Right forelimb (tissue), 1 donor: ENCODE measurements at regions not wholly inside any gene's neighbourhood (a gene's known extent, or its start where the extent isn't known, plus 50 kb on each side); places are given as distances from the start of the nearest gene placed in this dataset.
"Not testable (repeated sequence)": the region's sequence is repeated elsewhere in the genome, so short reads cannot be mapped to it uniquely, and the experiment has no call there.

Experiments
- DNase-seq: peaks from one replicate; pipeline ENCODE4 v3.0.0-alpha.2; 2018

- DNase-seq = not testable (repeated sequence)
These were observed 157.3 kb upstream of the ARHGAP28 start for GRCh38 chr18:6572192-6572591.

GRCh38 chr18:6574631-6575030 is 154.9 kb upstream of the ARHGAP28 start:
- DNase-seq = no peak

DNA sequence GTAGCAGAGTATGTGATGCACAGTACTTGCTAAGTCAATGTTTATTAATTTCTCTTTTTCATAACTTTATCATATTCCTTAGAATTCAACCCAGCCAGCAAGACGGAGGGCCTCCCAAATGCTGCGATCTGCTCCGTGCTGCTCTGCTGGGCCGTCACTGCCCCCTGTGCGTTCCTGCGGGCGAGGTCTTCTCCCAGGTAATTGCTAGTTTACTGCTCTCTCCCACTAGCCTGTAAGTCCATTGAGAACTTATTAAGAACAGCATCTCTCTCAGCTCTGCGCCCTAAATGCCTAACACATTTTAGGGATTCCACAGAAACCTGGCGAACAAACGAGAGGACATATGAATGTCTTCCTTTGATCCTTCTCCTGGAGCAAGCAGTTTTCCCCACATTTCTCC is 153.6 kb upstream of the ARHGAP28 start:
- DNase-seq = no peak

DNA sequence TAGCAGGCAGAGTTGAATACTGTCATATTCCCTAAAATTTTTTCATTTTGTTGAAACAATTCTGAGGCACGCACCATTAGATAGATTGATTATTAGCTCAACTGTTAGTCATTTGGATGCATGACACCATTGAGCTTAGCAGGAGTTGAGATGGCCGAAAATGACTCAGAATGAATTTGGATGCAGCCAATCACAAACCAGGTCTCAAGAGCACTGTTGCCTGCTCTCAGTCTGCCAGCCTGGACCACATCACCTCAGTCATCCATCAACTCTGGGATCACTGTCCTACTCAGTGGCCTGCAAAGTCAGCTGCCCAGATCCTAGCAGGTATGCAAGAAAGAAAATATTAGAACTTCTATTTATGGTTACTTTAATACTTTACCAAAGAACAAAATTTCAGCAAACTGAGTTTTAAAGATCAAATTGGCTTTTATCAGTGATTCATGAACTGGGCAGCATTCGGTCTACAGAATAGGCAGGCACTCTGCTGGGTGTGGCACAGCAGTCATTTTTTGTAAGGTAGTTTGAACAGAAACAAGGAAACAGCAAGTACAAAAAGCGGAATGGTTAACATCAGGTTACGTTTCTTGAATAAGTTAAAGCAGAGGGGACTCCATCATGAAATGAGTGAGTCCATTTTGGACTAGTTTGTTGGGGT is 152.7 kb upstream of the ARHGAP28 start:
- DNase-seq = no peak

- DNase-seq = no peak
These were observed 150.8 kb upstream of the ARHGAP28 start for GRCh38 chr18:6578686-6579085.

DNA sequence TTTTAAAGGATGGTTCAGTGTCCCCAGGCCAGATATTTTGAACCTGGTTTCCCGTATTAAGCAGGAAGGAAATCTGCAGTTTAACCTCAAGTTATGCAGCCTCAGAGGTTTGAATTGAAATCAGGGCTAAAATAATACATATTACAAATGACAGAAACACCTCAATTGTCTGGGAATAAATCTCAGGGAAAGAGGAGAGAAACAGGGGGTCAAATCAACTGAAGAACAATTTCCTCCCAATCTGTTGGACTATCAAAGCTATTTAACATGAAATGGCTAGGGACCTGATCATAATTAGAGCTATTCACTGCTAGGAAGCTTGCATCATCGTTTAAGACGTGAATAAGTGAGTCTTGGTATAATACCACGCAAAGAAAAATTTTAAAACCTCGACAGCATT is 150.0 kb upstream of the ARHGAP28 start:
- DNase-seq = no peak

GRCh38 chr18:6580401-6580800 is 149.1 kb upstream of the ARHGAP28 start:
- no peak for DNase-seq

- no peak for DNase-seq
These were observed 139.6 kb upstream of the ARHGAP28 start for GRCh38 chr18:6589923-6590322.

DNA sequence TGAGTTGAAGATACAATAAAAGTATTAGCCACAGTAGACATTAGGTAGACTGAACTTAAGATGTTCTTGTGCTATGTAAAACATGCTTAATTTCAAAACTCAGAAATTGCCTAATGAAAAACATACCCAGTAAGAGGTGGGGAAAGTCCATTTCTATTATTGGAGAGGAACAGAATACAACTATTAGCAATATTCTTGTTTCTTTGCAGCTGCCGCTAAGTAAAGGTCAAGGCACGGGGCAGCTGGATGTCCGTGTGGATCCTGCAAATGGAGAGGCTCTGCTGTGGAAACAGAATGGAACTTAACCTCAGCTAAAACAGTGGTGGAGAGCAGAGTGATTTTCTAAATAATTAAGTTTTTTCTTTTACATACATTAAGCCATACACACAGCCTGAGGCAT is 139.2 kb upstream of the ARHGAP28 start:
- DNase-seq = no peak

DNA sequence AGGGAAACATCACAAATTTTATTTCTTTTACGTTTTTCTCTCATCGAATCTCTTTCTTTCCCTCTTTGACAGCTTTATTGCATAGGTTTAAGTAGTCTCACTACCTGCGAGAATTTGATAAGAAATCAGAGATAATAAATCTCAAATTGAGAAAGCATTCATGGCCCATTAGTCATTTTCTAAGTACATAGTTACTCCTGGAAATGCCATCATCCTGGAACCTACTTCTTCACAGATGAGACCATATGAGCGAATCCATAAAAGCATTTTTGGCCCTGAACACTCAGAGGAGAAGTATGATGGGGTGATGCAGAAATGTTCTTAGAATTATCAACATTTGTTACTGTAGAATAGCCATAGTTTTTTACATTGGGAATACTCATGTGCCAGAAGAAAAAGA is 138.0 kb upstream of the ARHGAP28 start:
- DNase-seq = no peak

DNA sequence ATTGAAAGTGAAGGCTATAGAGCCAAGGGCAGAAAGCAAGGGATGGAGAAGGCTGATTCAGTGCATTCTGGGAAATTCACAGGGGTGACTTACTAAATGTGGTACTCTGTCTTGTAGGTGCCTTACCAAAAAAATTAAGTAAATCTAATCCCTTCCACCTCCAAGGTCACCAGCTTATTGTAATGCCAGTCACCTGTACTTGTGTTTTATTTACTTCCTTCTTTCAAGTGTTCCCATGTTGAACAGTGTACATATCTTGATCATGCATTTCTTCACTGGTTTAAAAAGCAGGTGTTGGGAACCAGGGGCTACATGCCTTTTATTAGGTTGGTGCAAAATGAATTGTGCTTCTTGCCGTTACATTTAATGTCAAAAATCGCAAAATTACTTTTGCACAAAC is 137.0 kb upstream of the ARHGAP28 start:
- DNase-seq = no peak

DNA sequence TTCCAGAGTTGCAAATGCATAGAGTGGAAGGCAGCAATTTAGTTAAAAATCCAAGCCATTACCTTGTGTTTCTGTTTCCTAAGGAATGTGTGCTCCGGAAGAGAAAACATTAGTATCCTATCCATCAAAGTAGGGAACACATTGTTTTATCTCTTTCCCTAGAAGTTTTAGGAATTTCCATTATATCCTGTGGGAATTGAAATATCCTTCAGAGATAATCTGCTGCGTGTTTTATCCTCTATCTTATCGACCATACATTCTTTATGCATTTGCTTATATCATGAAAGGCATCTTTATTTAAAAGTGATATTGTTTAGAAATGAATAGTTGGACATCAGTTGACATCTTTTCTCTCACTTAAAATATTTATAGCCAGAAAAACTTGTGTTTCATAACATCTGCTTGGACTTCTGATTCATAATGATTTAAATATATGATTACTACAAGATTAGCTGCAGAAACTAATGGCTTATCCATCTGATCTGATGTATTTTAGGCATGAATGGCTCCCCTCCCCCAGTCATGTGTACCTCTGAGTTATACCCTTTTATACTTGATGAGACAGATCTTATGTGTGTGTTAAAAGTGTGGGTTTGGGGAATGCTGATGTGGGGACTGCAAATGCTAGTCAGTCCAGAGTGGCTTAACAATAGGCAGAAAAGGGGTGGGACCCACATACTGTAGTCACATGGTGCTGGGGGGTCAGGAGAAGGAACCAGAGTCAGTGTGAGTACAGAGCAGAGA is 136.2 kb upstream of the ARHGAP28 start:
- DNase-seq = no peak

DNA sequence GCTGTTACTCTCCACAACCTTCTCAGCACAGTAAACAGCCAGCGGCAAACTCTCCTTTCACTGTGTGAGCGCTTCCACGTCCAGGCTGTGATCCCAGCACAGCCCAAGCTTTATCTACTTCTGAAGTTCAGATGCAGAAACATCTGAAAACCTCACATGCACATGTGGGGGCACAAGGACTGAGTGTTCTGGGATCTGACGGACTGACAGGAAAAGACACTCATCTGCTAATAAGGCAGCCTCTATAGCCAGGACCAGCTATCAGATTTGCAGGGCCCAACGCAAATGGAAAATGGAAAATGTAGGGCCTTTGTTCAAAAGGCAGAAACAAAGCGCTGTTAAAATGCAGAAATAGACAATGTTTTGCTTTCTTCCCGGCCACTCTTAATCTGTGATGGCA is 133.8 kb upstream of the ARHGAP28 start:
- DNase-seq = no peak

DNA sequence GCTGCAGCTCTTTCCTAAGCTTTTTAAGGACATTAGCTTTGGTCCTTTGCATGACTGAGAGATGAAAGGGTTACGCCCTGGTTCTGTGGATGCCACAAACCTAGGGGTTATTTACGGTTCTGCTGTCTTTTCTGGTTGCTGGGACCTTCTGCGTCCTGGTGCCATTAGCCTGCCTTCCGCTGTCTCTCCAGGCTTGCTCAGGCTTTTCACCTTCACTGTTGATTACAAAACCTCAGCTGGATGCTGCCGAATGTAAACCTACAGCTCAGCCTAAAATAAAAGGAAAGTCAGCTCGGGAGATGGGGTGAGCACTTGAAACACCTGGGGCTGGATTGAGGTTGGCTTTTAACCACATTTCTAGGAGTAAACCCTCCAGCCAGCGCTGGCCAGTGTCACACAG is 130.9 kb upstream of the ARHGAP28 start:
- DNase-seq = no peak

DNA sequence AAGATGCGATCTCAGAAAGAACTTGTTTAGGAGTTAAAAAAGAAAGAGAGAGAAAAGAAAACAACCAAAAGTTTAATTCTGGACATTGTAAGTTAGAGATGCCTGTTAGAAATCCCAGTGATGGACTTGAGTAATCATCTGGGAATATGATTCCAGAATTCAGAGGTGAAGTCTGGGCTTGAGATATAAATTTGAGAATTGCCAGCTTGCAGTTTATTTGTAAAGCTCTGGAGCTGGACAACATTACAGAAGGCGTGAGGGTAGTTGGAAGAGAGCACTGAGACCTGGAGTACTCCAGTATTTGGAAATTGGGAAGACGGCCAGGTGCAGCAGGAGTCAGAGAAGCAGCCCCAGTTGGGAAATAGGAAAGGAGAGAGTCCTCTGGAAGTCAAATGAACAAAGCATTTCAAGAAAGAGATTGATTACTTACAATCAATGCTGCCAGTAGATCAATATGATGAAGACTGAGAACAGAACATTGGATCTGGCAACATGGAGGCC is 128.8 kb upstream of the ARHGAP28 start:
- no peak for DNase-seq

DNA sequence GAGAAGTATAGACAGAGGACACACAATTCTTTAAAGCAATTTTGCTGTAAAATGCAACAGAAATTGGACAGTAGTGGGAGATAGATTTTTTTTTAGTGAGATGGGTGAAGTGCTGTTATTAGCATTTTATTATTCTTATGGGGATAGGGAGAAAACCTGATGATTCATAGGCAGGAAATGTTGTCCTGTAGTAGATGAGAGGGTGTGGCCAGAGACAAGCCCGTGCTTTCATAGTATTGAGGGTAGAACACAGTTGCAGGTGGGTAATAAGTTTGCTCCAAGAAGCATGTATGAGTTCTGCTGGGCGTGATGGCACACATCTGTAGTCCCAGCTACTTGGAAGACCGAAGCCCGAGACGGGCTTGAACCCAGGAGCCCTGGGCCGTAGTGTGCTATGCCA is 128.3 kb upstream of the ARHGAP28 start:
- no peak for DNase-seq

GRCh38 chr18:6602365-6602764 is 127.2 kb upstream of the ARHGAP28 start:
- peak; percentile 54 for DNase-seq

DNA sequence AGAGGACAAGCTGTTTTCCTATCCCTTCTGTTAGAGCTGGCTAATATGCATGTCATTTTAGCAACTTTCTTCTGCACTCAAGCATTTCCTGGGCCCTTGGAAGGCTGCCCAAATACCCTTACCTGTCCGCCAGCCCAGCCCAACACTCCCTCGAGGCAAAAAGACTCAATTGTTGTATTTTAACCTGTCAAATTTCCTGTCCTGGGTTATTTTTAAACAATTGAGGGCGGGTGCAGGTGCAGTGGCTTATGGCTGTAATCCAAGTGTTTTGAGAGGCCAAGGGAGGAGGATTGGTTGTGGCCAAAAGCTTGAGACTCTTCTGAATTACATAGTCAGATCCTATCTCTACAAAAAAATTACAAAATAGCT is 125.0 kb upstream of the ARHGAP28 start:
- DNase-seq = no peak

DNA sequence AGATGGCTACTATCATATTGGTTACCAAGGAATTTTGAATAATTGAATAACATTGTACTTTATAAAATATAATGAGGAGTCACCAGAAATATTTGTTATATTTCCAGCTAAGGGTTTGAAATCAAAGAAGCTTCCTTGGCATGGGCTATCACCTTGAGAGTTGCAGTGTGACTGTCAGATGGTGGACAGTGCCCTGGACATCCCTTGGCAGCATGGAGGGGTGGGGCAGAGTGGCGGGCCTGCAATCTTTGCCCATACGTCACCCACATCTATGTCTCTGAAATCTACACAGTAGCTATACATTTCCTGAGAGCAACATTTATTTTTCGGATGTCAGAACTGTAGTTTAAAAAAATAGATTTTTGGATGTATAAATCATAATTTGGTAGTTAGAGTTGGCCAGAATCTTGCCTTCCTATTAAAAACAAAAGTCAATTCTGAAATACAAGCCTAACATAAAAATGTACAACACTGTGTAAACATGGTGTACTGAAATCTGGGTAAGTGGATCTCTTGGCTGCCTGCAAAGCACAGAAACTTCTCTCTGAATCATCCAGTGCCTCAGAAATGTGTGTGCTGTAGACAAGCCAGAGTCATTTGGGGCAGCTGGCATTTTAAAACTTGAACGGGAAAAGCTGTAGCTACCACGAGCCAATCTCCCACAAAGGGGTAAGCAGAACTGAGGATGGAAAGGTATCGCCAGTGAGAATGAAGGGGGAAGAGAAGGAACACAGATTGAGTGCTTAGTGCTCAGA is 124.2 kb upstream of the ARHGAP28 start:
- DNase-seq = no peak

DNA sequence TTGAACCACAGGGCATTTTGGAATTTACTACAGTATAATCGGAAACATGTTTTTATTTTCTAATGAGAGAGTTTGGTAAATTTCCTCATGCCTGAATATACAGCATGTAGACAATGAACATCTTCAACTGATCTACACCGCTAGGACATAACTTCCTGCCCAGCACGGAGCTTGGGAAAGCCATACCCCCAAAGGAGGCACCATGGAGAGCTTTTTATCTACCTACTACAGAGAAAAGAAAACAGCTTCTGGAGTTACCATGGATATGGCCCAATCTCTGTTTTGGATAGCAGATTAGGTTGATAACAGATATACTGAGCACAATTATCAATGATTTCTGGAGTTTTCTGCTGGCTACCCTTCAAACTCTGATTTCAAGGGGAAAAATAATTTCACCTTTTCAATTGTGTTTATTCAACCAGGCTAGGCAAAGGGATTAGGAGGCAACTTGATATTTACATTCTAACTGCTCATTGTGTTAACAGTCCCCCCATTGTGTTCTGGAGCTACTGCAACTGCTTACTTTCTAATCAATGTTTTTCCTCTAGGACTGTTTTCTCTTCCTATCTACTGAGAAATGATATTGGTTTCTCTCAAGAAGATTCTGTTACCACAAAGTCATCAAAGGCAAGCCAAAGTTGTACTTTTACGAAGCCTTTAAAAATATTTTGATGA is 123.0 kb upstream of the ARHGAP28 start:
- DNase-seq = no peak

GRCh38 chr18:6607343-6607742 is 122.2 kb upstream of the ARHGAP28 start:
- DNase-seq = no peak

DNA sequence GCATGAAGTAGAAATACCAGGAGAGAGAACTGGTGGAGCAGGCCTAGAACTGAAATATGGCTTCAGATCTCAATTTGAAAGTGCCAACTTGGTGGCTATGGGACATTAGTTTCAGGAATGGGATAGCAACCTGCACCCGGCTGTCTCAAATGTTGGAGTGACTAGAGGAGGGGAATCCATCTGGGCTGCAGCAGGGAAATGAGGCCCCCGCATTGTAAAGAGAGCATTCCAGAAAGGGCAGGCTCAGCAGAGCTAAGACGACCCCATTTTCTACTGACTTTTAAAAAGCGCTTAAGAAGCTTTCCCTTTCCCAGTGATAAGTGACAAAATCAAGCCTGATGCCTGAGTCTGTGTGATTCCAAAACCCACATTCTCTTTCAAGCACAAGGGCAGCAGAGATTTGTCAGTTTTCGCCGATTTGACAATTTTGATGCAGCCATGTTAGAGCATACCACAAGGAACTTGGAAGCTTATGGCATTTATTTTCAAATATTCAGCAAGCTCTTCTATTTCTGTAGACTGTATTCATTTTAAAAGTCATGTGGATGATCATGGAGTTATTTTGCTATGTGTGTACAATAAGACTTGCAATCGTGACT is 119.8 kb upstream of the ARHGAP28 start:
- no peak for DNase-seq

- DNase-seq = no peak
These were observed 119.0 kb upstream of the ARHGAP28 start for GRCh38 chr18:6610466-6610865.
